Retinal pigment epithelial cell (primary cell): ENCODE measurements at regions not wholly inside any gene's neighbourhood (a gene's known extent, or its start where the extent isn't known, plus 50 kb on each side); places are given as distances from the start of the nearest gene placed in this dataset.

Experiments
- DNase-seq: peaks from one replicate; pipeline ENCODE4 v3.0.0-alpha.2; 2010; ENCODE audit warnings: low read depth
- H3K4me3 ChIP-seq: 2 replicates; pipeline ENCODE4 v1.5.1; 2011; ENCODE audit warnings: mild to moderate bottlenecking, low read length, control low read depth, moderate library complexity
- TF ChIP-seq, protein P1 (sequence below): conservative IDR thresholded peaks from 2 replicates; pipeline ENCODE4 v1.5.1; 2011; ENCODE audit warnings: low read depth, low read length, control low read depth, inconsistent platforms

DNA sequence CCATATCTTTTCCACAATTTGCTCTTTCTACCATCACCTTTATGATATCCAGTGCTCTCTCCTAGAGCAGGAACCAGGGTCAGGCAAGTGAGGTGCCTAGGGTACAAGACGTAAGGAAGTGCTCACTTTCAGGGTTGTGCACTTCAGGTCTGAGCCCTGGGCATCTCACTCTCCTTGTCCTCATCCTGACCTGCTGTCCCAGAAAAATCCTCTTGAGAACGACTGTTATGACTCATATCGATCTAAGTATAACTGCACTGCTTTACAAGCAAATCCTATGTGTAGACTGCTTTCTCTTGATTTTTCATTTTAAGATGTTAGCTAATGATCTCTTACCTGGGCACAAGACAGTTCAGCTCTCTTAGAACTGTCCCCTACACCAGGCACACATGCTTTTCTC is 100.1 kb downstream of the TMEM100 start:
- TF ChIP-seq, protein P1, sequence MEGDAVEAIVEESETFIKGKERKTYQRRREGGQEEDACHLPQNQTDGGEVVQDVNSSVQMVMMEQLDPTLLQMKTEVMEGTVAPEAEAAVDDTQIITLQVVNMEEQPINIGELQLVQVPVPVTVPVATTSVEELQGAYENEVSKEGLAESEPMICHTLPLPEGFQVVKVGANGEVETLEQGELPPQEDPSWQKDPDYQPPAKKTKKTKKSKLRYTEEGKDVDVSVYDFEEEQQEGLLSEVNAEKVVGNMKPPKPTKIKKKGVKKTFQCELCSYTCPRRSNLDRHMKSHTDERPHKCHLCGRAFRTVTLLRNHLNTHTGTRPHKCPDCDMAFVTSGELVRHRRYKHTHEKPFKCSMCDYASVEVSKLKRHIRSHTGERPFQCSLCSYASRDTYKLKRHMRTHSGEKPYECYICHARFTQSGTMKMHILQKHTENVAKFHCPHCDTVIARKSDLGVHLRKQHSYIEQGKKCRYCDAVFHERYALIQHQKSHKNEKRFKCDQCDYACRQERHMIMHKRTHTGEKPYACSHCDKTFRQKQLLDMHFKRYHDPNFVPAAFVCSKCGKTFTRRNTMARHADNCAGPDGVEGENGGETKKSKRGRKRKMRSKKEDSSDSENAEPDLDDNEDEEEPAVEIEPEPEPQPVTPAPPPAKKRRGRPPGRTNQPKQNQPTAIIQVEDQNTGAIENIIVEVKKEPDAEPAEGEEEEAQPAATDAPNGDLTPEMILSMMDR, result no peak
- DNase-seq, result no peak
- H3K4me3 ChIP-seq, result no peak overlapping the region

GRCh38 chr17:55620945-55621344 is 101.7 kb downstream of the TMEM100 start:
- no peak overlapping the region for H3K4me3 ChIP-seq
- TF ChIP-seq, protein P1, result no peak
- DNase-seq, result no peak

GRCh38 chr17:55620023-55620422 is 102.6 kb downstream of the TMEM100 start:
- TF ChIP-seq, protein P1, result no peak
- no peak overlapping the region for H3K4me3 ChIP-seq
- no peak for DNase-seq

DNA sequence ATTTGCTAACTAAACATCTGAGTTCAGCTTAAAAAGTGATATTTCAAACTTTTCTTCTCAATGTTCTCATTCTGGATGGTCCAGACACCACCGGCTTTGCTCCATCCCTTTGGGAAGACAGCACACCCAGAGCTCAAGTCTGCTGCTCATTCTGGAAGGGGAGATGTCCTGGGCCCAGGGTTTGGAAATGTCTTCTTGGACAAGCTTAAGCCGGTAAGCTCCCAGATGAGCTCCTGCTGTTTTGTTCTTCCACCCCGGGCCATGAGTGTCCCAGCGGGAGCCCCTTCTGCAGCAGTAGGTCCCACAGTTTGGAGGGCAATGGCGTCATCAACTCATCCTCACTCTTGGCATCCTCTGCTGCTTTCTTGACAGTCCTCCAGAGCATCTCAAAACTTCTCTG is 105.2 kb downstream of the TMEM100 start:
- DNase-seq, result no peak
- TF ChIP-seq, protein P1, result no peak
- H3K4me3 ChIP-seq, result no peak overlapping the region

- no peak for DNase-seq
- no peak overlapping the region for H3K4me3 ChIP-seq
- TF ChIP-seq, protein P1, result no peak
Measured at GRCh38 chr17:55614061-55614460, 102.8 kb upstream of the SMIM36 start.

DNA sequence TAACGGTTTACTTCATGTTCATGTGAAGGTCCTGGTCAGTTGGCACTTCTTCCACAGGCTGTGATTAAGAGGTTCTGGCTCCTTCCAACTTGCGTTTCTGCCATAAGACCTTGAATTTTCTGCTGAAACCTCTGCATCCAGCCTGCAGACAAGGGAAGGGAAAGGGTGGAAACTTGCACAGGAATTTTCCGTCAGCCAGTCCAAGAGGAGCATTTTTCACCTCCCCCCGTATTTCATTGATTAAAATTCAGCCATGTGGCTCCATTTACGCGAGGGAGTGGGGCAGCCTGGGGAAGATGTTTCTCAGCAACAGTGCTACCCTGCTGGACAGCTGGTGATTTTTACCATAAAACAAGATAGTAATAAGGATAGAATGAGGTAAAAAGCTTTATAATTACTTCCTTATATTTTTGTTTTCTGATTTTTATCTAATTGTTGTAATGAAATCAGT is 101.5 kb upstream of the SMIM36 start:
- TF ChIP-seq, protein P1, result no peak
- H3K4me3 ChIP-seq, result no peak overlapping the region
- DNase-seq, result no peak

- no peak overlapping the region for H3K4me3 ChIP-seq
- no peak for DNase-seq
- TF ChIP-seq, protein P1, result no peak
Measured at GRCh38 chr17:55607731-55608341, 96.6 kb upstream of the SMIM36 start.
